Epithelial cell of esophagus (primary cell): ENCODE measurements at regions not wholly inside any gene's neighbourhood (a gene's known extent, or its start where the extent isn't known, plus 50 kb on each side); places are given as distances from the start of the nearest gene placed in this dataset.

ENCODE experiments used
- DNase-seq: peaks from one replicate; pipeline ENCODE4 v3.0.0; 2010; ENCODE audit warnings: low read depth
- H3K4me3 ChIP-seq: 2 replicates; pipeline ENCODE4 v1.5.1; 2011; ENCODE audit warnings: mild to moderate bottlenecking, low read length, control low read depth
- TF ChIP-seq, protein P1 (sequence below): IDR thresholded peaks from 2 replicates; pipeline ENCODE4 v1.5.1; 2011; ENCODE audit warnings: low read depth, mild to moderate bottlenecking, low read length, control low read depth, inconsistent platforms; ENCODE audit not compliant: insufficient read depth; ENCODE audit errors: missing control alignments

DNA sequence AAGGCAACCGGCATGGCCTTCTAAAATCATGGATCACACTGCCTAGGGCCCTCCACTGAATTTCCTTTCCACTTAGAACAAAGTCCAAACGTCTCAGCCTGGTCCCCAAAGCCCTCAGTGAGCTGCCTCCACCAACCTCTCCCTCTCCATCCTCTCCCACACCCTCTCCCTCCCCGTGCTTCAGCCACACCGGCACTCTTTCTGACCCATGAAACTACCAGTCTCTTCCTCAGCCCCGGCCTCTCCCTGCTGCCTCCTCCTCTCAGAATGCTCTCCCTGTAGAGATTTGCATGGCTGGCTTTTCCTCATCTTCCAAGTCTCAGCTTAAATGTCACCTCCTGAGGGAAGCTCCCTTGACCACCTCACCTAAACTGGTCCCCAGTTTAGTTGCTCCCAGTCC, 219.0 kb upstream of the ZMIZ1 start:
- DNase-seq, result no peak
- H3K4me3 ChIP-seq, result no peak overlapping the region
- TF ChIP-seq, protein P1, sequence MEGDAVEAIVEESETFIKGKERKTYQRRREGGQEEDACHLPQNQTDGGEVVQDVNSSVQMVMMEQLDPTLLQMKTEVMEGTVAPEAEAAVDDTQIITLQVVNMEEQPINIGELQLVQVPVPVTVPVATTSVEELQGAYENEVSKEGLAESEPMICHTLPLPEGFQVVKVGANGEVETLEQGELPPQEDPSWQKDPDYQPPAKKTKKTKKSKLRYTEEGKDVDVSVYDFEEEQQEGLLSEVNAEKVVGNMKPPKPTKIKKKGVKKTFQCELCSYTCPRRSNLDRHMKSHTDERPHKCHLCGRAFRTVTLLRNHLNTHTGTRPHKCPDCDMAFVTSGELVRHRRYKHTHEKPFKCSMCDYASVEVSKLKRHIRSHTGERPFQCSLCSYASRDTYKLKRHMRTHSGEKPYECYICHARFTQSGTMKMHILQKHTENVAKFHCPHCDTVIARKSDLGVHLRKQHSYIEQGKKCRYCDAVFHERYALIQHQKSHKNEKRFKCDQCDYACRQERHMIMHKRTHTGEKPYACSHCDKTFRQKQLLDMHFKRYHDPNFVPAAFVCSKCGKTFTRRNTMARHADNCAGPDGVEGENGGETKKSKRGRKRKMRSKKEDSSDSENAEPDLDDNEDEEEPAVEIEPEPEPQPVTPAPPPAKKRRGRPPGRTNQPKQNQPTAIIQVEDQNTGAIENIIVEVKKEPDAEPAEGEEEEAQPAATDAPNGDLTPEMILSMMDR, result no peak

DNA sequence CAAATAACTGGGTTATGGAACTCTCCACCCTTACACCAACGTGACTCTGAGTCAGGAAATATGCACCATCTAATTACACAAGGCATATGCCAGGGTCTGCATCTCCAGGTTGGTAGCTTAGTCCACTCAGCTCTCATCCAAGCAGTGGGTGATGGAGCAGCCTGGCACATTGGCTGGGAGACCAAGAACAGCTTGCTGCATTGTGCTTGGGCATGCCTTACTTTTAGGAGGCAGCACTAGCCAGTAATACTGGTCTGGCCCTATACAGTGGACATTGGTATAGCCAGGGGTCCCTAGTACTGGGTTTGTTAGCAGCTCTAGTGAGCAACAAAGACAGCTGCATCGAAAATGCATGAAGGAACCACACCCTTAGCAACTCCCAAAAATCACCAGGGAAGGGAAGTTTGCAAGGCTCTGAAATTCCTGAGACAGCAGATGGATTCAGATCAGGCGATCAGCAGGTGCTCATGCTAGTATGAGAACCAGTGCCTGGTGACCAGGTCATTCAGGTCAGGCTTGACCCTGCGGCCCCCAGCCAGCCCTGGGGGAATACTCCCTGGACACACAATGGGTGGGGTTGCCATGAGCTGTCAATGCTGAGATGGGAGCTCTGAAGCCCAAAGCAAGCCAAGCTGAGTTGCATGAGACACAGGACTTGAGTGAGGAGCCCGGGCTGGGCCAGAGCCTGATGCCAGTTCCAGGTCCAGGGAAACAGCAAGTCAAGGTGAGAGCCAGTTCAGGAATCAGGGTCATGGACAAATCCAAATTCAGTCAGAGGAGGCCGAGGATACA, 217.9 kb upstream of the ZMIZ1 start:
- TF ChIP-seq, protein P1, result no peak
- no peak for DNase-seq

DNA sequence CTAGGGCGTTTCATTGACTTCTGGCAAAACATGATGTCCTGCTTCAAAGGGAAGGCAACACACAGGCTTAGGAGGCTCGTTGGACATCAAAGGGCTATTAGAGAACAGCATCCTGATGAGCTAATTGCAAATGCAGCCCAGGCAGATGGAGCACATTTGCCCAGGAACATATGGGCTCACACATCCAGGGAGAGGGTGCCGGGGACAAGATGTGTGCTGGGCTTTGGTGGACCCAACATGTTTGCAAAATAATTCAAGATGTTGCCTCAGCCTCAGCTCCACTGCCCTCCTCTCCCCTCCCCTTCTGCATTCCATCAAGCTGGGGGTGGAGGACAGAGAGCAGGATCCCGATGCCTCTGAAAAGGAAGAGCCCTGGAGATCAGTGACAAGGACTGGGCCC, 217.1 kb upstream of the ZMIZ1 start:
- no peak overlapping the region for H3K4me3 ChIP-seq
- TF ChIP-seq, protein P1, result no peak
- no peak for DNase-seq

More for the DNA sequence above, 217.9 kb upstream of the ZMIZ1 start:
- H3K4me3 ChIP-seq, result no peak overlapping the region

DNA sequence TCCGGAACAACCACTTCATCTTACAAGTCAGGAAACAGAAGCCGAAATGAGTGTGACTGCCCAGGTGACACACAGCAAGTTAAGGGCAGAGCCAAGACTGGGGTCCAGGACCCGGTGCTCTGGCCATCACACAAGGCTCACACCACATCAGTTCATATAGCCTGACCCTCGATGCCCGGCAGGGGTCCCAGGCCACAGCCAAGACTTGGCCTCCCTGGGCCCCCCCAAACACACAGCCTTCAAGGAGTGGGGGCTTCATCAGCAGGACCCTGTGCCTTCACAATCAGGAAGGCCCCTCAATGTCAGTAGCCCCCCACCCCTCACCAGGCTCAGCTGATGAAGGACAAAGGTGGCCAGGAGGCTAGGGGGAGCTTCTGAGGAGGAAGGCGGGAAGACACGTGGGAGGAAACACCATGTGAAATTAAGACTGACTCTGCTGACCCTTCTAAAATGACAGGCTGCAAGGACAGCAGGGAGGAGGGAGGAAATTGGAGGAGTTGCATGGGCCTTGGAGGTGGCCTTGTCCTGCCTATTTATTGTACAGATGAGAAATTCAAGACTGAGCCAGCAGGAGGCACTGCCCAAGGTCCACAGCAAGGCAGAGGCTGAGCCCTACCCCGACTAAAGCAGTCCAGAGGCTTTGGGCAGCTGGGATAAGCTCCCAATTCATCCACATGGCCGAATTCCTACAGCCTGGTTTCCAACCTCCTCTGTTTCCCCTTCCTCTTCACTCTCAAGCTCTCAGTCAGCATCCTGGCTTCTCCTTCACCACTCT, 216.1 kb upstream of the ZMIZ1 start:
- DNase-seq, result peak; percentile 9
- TF ChIP-seq, protein P1, result no peak

DNA sequence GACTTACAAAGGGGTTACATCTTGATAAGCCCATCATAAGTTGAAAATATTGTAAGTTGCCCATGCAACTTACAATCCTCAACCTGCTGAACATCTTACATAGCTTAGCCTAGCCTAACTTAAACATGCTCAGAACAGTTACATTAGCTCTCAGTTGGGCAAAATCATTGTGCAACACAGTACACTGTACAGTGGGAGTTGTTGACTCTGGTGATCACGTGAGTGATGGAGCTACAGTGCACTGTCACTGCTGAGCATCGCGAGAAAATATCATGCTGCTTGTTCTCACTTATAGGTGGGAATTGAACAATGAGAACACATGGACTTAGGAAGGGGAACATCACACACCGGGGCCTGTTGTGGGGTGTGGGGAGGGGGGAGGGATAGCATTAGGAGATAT, 214.9 kb upstream of the ZMIZ1 start:
- H3K4me3 ChIP-seq, result no peak overlapping the region
- no peak for DNase-seq
- TF ChIP-seq, protein P1, result no peak

More for the DNA sequence above, 216.1 kb upstream of the ZMIZ1 start:
- no peak overlapping the region for H3K4me3 ChIP-seq

DNA sequence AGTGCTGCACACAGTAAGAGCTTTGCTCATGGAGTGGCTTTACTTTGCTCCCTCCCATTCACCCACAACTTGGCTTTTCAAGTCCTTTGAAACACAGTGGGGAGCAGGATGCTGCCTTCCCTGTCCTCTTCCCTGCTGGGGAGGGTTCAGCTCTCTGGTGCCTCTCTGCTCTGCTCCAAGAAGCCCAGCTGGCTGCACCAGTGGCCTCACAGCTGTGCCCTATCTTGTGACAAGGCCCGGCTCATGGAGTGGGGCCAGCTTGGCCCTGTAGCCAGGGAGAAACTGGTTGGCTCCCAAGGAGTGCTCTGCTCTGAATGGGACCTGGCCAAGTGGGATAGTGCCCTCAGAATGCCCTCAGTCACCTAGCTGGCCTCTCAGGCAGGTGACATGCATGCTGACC, 212.3 kb upstream of the ZMIZ1 start:
- TF ChIP-seq, protein P1, result no peak
- no peak for DNase-seq
- no peak overlapping the region for H3K4me3 ChIP-seq

DNA sequence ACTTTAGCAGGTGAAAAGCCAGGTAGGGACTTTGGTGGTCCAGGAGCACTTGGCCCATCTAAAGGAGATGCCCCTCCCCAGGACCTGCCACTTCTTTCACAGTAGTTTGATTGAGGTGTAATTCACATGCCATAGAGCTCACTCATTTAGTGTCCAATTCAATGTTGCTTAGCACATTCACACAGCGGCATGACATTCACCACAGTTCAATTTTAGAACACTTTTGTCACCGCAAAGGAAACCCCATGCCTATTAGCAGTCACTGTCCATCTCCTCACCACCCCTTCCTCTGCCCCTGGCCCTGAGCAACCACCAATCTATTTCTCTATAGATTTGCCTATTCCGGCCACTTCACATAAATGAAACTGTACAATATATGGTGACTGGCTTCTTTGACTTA, 211.6 kb upstream of the ZMIZ1 start:
- TF ChIP-seq, protein P1, result no peak
- DNase-seq, result no peak
- no peak overlapping the region for H3K4me3 ChIP-seq
